ENCODE measurements at regions not wholly inside any gene's neighbourhood (a gene's known extent, or its start where the extent isn't known, plus 50 kb on each side); places are given as distances from the start of the nearest gene placed in this dataset.

DNA sequence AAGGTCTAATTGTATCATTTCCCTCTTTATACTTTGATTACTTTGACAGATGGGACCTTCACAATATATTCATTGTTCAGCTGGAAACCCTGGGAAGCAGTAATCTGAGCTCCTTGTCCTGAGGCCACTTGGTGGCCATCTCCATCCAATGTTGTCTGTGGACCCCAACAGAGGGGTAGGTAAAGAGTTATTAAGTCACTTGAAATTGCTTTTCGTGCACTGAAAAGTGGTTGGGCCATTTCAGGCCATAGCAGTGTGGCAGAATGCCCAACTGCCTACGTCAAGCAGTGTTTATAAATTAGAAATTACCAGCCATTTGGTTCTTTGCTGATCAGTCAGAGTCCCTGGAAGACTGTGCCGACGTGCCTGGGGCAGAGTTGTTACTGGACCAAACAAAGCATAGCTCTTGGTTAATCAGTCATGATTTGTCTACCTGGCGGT, 308.3 kb upstream of the USP25 start:
- Mint-ChIP-seq H3K4me3 (no peak overlapping the region), H3K36me3 (no peaks in the 10 kb centered on the region), H3K9me3 (peaks cover 0 to 3% (median 0%) of the 10 kb centered on the region in 7 donors), H3K4me1 (no peaks in the 10 kb centered on the region), H3K27ac (no peak overlapping the region), H3K27me3 (ENCODE audit: low read depth in 3 of 3) (peaks cover 0 to 3% (median 0%) of the 10 kb centered on the region in 3 donors)
- Histone ChIP-seq H3K79me2 (ENCODE audit: insufficient read depth, low read length) (no peaks in the 10 kb centered on the region), H3K27ac (ENCODE audit: low read depth in 1 of 2, low read length in 2 of 2) (no peak overlapping the region), H2AFZ (ENCODE audit: insufficient read depth, low read depth, low read length, poor library complexity, severe bottlenecking) (no peak overlapping the region), H4K20me1 (ENCODE audit: insufficient read depth, low read length) (no peaks in the 10 kb centered on the region), H3K27me3 (ENCODE audit: control insufficient read depth in 2 of 2, insufficient read depth in 2 of 2, low read length in 2 of 2) (no peaks in the 10 kb centered on the region), H3K4me2 (replicated peaks; ENCODE audit: extremely low read depth, low read length, poor library complexity, severe bottlenecking) (no peak overlapping the region), H3K9ac (ENCODE audit: insufficient read depth, low read length, poor library complexity, severe bottlenecking) (no peak overlapping the region), H3K9me3 (replicated peaks in 1 of 2; ENCODE audit: control insufficient read depth in 1 of 2, insufficient read depth in 1 of 2, low read length in 2 of 2) (no peaks in the 10 kb centered on the region), H3K4me1 (ENCODE audit: control insufficient read depth in 1 of 2, insufficient read depth in 2 of 2, low read length in 2 of 2) (no peaks in the 10 kb centered on the region), H3K4me3 (replicated peaks in 1 of 3; ENCODE audit: low read depth in 2 of 3, low read length in 3 of 3) (no peak overlapping the region), H3K36me3 (replicated peaks in 1 of 2; ENCODE audit: control insufficient read depth in 1 of 2, insufficient read depth in 2 of 2, low read length in 2 of 2) (no peaks in the 10 kb centered on the region)
- WGBS (ENCODE audit: insufficient coverage): 100% methylated on average over 2 of the region's 5 CpGs
- intact Hi-C loops (cut with micrococcal nuclease): no loop called here
- TF ChIP-seq, protein P1, sequence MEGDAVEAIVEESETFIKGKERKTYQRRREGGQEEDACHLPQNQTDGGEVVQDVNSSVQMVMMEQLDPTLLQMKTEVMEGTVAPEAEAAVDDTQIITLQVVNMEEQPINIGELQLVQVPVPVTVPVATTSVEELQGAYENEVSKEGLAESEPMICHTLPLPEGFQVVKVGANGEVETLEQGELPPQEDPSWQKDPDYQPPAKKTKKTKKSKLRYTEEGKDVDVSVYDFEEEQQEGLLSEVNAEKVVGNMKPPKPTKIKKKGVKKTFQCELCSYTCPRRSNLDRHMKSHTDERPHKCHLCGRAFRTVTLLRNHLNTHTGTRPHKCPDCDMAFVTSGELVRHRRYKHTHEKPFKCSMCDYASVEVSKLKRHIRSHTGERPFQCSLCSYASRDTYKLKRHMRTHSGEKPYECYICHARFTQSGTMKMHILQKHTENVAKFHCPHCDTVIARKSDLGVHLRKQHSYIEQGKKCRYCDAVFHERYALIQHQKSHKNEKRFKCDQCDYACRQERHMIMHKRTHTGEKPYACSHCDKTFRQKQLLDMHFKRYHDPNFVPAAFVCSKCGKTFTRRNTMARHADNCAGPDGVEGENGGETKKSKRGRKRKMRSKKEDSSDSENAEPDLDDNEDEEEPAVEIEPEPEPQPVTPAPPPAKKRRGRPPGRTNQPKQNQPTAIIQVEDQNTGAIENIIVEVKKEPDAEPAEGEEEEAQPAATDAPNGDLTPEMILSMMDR (IDR thresholded peaks at IDR 0.05): no peak
- DNase-seq: no peak

DNA sequence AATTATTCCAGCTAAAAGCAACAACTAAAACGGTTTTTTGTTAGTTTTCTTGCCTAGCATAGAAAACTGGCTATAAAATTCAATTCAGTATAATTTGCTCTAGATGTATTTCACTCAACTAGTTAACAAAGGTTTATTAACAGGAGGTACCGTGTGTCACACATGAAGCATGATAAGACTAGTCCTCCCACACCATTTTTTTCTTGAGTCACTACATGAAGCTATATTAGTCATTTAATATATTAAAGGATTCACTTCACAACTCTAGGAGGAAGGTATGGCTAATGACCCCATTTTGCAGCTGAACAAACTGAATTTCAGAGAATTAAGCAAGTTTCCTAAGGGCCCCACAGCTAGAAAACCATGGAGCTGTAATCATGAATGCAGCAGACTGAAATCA, 307.8 kb upstream of the USP25 start:
- Histone ChIP-seq H4K20me1 (ENCODE audit: insufficient read depth, low read length) (no peaks in the 10 kb centered on the region), H3K27me3 (ENCODE audit: control insufficient read depth in 2 of 2, insufficient read depth in 2 of 2, low read length in 2 of 2) (no peaks in the 10 kb centered on the region), H3K4me1 (ENCODE audit: control insufficient read depth in 1 of 2, insufficient read depth in 2 of 2, low read length in 2 of 2) (no peaks in the 10 kb centered on the region), H3K4me3 (replicated peaks in 1 of 3; ENCODE audit: low read depth in 2 of 3, low read length in 3 of 3) (no peak overlapping the region), H2AFZ (ENCODE audit: insufficient read depth, low read depth, low read length, poor library complexity, severe bottlenecking) (no peak overlapping the region), H3K36me3 (replicated peaks in 1 of 2; ENCODE audit: control insufficient read depth in 1 of 2, insufficient read depth in 2 of 2, low read length in 2 of 2) (no peaks in the 10 kb centered on the region), H3K4me2 (replicated peaks; ENCODE audit: extremely low read depth, low read length, poor library complexity, severe bottlenecking) (no peak overlapping the region), H3K9ac (ENCODE audit: insufficient read depth, low read length, poor library complexity, severe bottlenecking) (no peak overlapping the region), H3K27ac (ENCODE audit: low read depth in 1 of 2, low read length in 2 of 2) (no peak overlapping the region), H3K9me3 (replicated peaks in 1 of 2; ENCODE audit: control insufficient read depth in 1 of 2, insufficient read depth in 1 of 2, low read length in 2 of 2) (no peaks in the 10 kb centered on the region), H3K79me2 (ENCODE audit: insufficient read depth, low read length) (no peaks in the 10 kb centered on the region)
- TF ChIP-seq, protein P1 (IDR thresholded peaks at IDR 0.05): no peak
- Mint-ChIP-seq H3K9me3 (peaks cover 0 to 3% (median 0%) of the 10 kb centered on the region in 7 donors), H3K36me3 (no peaks in the 10 kb centered on the region), H3K27me3 (ENCODE audit: low read depth in 3 of 3) (peaks cover 0 to 3% (median 0%) of the 10 kb centered on the region in 3 donors), H3K4me1 (no peaks in the 10 kb centered on the region), H3K27ac (no peak overlapping the region), H3K4me3 (no peak overlapping the region)
- intact Hi-C loops (cut with micrococcal nuclease): no loop called here
- DNase-seq: no peak
- no CpG with 5 or more reads among the region's 2 CpGs for WGBS (ENCODE audit: insufficient coverage)

All from CD14-positive monocyte (primary cell).